Activated naive CD4-positive, alpha-beta T cell treated with anti-CD3 and anti-CD28 coated beads, Interleukin-2, amount 50 U/mL, for 16 hours (primary cell): ENCODE measurements at regions not wholly inside any gene's neighbourhood (a gene's known extent, or its start where the extent isn't known, plus 50 kb on each side); places are given as distances from the start of the nearest gene placed in this dataset.
"Not testable (repeated sequence)": the region's sequence is repeated elsewhere in the genome, so short reads cannot be mapped to it uniquely, and the experiment has no call there.

Experiments
- DNase-seq: peaks from one replicate; pipeline ENCODE4 v3.0.0-alpha.2; 2020

DNA sequence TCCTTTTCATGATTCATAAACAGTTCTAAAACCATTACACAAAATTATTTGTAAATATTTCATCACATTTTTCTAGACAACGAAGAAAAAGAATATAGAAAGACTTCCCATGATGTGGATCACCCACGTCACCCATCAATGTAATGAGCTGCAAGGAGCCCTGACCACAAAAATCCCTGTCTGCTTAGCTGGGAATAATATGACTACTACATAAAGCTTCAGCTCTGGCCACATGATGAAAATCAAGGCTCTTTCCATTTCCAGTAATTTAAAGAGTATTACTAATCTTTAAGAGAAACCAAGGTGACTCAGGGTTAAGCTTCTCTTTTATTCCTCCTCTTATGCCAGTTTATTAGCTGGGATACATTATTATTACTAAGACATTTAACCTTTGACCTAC, 180.8 kb upstream of the CACNA2D1 start:
- no peak for DNase-seq

DNA sequence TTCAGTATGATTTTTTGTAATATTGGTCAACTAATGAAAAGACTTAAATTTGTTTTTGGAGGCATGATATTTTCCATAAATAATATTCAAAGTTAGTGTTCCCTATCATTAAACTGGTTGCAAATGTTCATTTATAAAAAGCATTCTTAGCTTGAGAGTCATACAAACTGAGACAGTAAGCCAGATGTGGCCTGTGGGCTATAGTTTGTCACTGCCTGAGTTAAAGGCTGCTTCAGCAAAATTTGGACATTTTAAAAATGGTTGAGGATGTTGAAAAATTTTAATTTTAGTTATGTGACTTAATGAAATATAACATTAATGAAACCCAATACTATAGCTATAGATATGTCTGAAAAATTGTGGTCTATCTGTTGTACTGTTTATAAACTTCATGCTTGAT, 180.2 kb upstream of the CACNA2D1 start:
- no peak for DNase-seq

DNA sequence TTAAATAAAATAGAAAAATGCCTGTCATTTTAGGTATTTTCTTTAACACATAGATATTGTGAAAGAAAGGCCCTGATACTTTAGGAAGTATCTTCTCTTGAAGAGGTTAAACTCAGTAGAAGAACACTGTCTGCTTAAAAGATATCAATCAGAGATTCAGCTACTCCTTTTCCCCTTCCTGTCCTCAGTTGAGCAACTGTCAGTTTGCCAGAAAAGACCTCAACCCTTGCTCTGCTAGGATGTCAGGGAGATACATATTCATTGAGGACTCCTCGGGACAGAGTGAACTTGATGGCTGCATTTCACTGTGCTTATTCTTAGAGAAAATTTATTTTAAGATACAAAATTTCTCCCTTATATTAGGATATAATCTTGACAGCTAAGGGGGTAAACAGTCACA, 173.6 kb upstream of the CACNA2D1 start:
- DNase-seq, result no peak

DNA sequence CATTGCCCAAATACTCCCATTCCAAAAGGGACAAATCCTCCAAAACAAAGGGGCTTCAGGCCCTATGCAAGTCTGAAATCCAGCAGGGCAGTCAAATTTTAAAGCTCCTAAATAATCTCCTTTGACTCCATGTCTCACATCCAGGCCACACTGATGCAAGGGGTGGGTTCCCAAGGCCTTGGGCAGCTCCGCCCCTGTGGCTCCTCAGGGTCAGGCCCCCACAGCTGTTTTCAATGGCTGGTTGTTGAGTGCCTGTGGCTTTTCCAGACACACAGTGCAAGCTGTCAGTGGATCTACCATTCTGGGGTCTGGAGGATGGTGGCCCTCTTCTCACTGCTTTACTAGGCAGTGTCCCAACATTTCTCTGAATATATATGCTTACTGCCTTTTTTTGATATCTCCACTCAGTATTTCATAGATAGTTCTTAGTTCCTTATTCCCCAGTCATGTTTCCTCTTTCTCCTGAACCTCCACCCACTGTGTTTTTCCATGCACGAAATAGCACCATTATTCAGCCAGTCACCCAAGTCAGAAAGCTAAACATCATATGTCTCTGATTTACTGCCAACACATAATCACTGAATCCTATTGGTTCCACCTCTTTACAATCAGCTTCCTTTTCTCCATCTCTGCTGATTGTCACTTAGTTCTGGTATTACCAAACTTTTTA, 172.6 kb upstream of the CACNA2D1 start:
- no peak for DNase-seq

GRCh38 chr7:82615527-82615926, 171.9 kb upstream of the CACNA2D1 start:
- DNase-seq, result no peak

- no peak for DNase-seq
Observed at GRCh38 chr7:82609746-82610145, 166.2 kb upstream of the CACNA2D1 start.

DNA sequence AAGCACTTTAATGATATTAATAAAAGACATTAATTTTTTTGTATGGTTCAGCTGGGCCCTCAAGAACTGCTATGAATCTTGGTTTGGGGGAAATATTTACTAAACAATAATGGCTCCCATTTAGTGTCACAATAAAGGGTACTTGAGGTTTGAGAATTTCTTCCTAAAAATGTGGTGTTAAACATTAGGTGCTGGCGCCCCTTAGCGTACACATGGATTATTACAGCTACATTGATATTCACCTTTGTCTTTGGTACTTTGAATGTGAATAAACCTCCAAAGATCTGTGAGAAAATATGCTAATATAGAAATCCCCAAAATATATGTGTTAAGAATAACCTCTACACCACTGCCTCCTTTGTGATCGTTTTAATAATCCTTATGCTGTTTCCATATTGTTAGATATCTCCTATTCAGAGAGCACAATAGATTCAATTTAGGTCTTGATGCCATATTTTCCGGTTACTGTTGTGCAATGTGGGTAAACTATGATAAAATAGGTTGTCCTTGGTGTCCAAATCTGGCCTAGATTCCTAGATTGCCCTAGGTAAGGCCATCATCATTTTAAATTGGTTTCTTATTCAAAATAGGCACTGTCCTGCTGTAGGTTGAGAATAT, 161.8 kb upstream of the CACNA2D1 start:
- no peak for DNase-seq

GRCh38 chr7:82602066-82602465, 158.5 kb upstream of the CACNA2D1 start:
- no peak for DNase-seq

DNA sequence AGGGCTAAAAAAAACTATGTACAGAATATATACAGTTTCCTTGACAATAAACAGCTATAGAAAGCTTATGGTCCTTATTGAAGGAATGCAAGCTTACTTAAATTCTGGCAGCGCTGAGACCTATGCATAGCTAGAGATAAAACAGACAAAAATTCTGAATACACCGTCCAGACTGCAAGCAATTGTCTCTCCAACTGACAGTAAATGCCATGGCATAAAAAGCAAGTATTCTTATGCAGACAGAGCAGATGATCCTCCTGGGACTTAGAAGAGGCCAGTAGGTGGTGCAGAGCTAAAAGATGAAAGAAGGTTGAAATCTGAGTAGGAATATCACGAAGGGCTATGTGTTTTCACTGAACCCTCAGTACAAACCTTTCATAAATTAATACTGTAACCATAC, 157.0 kb upstream of the CACNA2D1 start:
- DNase-seq, result no peak

DNA sequence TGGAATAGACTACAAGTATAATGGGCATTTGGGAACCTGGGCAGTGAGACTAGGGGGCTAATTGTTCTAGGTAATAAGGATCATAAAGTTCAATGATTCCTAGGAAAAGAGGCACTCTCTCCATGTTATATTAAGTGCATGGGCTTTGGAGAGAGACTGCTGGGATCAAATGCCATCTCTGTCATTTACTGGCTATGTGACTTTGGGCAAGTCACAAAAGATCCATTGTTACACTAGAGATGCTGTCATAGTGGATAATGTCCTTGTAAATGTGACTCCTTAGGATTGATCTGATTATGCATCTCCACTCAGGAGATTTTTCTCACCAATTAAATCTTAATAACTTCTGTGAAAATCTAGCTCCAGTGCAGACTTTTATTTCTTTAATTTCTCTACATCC, 156.3 kb upstream of the CACNA2D1 start:
- DNase-seq, result no peak

DNA sequence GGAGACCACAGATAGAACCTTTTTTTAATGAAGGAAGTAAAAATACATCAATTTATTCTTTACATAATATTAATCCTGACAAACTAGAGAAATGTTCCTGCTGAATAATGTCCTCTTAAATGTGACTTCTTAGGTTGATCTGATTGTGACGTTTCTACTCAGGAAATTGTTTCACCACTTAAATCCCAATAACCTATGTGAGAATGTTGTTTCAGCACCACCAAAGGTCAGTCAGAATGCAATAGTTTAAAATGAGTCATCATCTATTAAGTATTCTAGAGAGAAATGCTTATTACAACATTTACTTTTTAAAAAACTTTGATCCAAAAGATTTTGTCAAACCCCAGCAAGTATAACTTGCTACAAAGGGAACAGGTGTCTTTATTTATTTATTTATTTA, 155.4 kb upstream of the CACNA2D1 start:
- DNase-seq, result no peak

DNA sequence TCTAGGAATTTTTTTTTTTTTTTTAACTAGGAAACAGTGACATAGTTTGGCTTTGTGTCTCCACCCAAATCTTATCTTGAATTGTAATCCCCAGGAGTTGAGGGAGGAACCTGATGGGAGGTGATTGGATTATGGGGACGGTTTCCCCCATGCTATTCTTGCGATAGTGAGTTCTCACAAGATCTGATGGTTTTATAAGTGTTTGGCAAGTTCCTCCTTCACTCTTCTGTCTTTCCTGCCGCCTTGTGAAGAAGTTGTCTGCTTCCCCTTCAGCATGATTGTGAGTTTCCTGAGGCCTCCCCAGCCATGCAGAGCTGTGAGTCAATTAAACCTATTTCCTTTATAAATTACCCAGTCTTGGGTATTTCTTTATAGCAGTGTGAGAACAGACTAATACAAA, 152.2 kb upstream of the CACNA2D1 start:
- not testable (repeated sequence) for DNase-seq

GRCh38 chr7:82595176-82595575, 151.6 kb upstream of the CACNA2D1 start:
- DNase-seq, result no peak

- DNase-seq, result no peak
Observed at GRCh38 chr7:82594665-82595064, 151.1 kb upstream of the CACNA2D1 start.

DNA sequence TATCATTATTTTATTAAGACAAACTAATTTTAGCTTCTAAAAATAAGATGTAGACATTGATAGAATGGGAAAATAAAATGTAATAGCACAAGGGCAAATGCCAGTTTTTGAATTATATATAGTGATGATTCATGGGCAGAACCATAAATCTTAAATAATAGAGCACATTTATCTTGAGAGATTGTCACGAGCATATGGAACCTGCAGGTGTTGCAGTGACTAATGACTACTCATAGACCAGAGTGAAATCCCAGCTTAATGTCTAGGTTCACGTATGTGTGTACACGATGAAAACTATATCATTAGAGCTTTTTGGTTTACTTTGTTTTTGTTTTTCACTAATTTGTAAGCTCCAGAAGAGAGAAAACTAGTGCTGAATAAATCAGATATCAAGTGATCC, 150.2 kb upstream of the CACNA2D1 start:
- DNase-seq, result no peak

DNA sequence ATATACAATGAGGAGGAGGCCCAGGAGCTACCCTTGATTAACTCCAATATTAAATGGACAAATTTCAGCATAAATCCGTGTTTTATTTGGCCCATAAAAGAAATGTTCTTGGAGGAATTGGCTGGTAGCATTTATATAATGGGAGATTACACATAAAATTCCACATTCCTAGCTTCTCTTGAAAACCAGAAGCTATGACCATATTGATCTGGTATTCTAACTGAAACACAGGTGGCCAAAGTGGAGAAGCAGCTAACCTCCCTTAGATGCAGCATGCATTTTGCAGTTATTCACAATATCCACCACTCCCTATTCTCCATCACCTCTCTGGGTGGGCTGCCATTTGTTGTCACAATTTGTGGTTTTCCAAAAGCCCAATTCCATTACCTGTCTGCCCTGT, 148.8 kb upstream of the CACNA2D1 start:
- DNase-seq, result no peak

GRCh38 chr7:82579047-82579446, 135.5 kb upstream of the CACNA2D1 start:
- DNase-seq, result no peak

DNA sequence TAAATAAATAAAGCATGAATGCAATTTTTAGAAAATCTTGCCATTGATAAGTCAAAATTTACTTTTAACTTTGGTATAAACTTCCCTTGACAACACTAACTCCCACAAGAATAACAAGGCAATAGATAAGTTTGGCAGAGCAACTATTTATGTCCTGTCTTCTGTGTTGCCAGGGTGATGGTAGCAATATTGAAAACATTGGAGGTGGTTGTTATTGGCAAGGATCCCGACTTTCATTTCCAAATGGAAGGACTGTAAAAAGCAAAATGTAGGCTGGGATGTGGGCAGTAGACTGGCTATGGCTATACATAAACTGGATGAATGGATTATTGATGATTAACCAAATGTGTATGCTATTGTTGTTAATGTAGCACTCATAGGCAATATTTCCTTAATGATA, 134.9 kb upstream of the CACNA2D1 start:
- no peak for DNase-seq

DNA sequence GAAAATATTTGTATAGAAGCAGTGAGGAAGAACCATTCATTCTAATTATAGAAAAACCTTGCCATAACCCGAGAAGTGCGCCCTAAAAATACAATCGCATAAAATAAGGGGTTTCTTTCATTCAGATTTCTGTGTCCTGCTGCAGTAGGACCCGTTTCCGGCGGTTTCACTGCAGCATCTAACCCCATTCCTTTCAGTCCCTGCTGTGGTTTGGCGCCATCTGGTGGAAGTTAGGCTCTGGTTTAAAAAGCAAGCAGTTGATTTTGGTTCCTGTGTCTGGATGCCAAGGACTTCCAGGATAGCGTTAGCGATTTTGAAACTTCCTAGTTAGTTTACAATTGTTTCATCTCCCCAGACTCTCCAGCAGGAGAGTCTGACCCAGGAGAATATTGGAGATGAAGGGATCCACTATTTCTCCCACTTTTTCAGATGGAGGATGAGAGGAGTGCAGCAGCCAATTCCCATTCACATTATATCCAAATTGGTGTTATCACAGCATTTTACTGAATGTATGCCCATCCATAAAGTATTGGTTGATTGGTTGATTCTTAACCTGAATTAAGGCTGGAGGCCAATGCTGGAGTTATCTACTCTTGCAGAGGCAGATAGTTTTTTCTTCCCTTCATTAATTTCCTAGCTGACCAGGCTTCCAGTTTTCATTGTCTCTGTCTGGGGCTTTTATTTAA, 128.8 kb upstream of the CACNA2D1 start:
- DNase-seq, result peak; percentile 56

DNA sequence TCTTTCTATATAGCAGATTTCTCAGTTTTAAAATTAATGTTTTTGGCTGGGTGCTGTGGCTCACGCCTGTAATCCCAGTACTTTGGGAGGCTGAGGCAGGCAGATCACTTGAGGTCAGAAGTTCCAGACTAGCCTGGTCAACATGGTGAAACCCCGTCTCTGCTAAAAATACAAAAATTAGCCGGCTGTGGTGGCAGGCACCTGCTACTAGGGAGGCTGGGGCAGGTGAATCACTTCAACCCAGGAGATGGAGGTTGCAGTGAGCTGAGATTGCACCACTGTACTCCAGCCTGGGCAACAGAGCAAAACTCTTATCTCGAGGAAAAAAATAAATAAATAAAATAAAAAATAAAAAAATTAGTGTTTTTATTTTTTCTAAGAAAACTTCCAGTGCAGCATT, 127.5 kb upstream of the CACNA2D1 start:
- DNase-seq, result not testable (repeated sequence)

DNA sequence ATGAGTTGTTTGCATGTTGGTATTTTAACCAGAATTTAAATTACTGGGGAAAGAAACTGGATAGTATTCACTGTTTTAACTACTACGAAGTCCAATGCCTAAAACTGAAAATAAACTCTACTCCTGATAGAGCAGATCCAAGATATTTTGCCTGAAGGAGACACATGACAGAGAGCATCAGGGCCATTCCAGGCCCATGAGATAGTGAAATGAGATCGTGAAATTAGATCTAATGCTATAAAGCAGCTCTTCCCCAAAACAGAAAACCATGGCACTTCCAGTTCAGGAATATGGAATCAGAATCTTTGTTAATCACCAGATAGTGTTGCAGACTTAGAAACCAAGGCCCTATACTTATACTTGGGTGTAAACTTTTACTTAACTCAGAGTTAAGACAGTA, 124.3 kb upstream of the CACNA2D1 start:
- no peak for DNase-seq

DNA sequence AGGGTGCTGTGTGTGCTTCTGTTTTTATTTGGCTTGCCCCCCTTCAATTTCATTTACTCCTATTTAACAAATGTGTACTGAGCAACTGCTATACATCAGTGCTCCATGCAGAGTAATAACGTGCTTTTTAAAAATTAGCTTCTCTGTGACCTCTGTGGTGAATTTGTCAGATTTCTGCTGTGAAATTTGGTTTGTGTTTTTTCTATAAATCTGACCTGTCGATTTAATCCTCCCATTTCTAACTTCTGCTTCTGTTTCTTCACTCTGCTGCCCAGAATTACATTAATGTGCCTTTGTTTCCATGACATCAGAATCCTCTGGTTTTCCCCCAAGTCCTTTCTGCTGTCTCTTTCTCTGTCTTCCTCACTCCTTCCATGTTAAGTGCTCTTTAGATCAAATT, 123.8 kb upstream of the CACNA2D1 start:
- DNase-seq, result no peak

- DNase-seq, result no peak
Observed at GRCh38 chr7:82566752-82567151, 123.2 kb upstream of the CACNA2D1 start.

- no peak for DNase-seq
Observed at GRCh38 chr7:82562716-82563404, 119.3 kb upstream of the CACNA2D1 start.
